ENCODE measurements at regions not wholly inside any gene's neighbourhood (a gene's known extent, or its start where the extent isn't known, plus 50 kb on each side); places are given as distances from the start of the nearest gene placed in this dataset.

DNA sequence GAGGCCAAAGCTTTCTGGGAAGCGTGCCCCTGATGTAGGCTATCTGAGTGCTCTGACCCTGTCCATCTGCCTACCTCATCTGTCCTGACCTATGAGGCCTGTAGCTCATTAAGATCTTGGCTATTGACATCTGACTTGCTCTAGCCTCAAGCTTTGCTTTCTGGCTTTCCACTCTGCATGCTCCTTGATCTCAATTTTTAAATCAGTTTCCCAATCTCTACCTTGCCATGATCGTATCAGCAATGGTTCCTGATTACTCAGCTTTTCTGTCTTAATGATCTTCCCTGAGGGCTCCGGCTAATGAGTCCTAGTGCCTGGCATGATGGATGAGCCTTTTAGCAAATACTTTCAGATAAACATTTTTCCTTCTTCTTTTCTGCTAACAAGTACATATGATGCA, 262.0 kb downstream of the NDFIP2 start:
- H3K27ac Mint-ChIP-seq: no peak overlapping the region
- H3K9me3 Mint-ChIP-seq: peaks cover 0 to 1% (median 0%) of the 10 kb centered on the region in 7 donors
- H3K27me3 Mint-ChIP-seq: peaks cover 0 to 7% (median 0%) of the 10 kb centered on the region in 3 donors
- ATAC-seq (ENCODE audit: low read depth in 2 of 2) (no peak), DNase-seq (no peak)
- no peaks in the 10 kb centered on the region for H3K36me3 Mint-ChIP-seq
- H3K4me1 Mint-ChIP-seq: no peaks in the 10 kb centered on the region
- H3K4me3 Mint-ChIP-seq: no peak overlapping the region

DNA sequence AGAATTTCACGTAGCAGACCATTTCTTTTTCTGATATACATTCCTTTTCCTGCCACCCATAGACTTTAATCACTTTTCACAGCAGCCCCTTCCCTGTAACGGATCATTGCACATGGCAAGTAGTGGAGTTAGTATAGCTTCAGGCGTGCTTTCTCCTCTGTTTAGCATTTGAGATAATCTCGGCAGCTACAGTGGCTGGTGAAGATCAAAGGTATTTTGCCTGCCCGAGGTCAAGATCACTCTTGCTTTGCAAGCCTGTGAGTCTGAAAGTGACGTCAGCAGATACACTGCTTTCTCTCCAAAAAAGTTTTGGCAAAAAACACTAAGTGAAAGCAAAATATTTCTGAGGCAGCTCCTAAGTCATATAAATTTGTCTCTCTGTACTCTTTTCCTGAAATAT, 260.0 kb downstream of the NDFIP2 start:
- Mint-ChIP-seq H3K4me3 (no peak overlapping the region), H3K9me3 (peaks cover 0 to 4% (median 0%) of the 10 kb centered on the region in 7 donors), H3K36me3 (no peaks in the 10 kb centered on the region), H3K27ac (no peak overlapping the region), H3K27me3 (peaks cover 0 to 4% (median 0%) of the 10 kb centered on the region in 3 donors), H3K4me1 (no peaks in the 10 kb centered on the region)
- DNase-seq: no peak
- ATAC-seq (ENCODE audit: low read depth in 2 of 2): no peak

DNA sequence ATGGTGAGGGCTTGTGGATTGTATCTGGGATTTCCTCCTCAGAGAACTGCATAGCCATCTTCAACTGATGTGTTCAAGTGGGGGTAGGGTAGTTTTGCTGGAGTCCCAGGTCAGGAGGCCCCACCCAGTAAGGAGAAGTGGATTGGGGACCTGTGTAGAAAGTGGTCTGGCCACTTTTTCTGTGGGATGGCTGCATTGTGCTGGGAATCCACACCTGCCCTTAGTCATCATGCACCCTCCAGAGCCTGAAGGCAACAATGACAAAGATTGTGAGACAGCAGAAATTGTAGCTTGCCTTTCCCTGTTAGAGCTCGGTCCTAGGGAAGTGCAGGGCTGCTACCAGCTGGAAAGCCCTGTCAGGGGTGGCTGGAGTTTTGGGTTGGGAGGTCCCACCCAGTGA, 255.4 kb downstream of the NDFIP2 start:
- no peak for ATAC-seq (ENCODE audit: low read depth in 2 of 2)
- H3K27me3 Mint-ChIP-seq: peaks cover 0 to 8% (median 0%) of the 10 kb centered on the region in 3 donors
- H3K9me3 Mint-ChIP-seq: peaks cover 0 to 15% (median 6%) of the 10 kb centered on the region in 7 donors
- H3K36me3 Mint-ChIP-seq: no peaks in the 10 kb centered on the region
- DNase-seq: no peak
- no peak overlapping the region for H3K4me3 Mint-ChIP-seq
- no peak overlapping the region for H3K27ac Mint-ChIP-seq
- no peaks in the 10 kb centered on the region for H3K4me1 Mint-ChIP-seq

DNA sequence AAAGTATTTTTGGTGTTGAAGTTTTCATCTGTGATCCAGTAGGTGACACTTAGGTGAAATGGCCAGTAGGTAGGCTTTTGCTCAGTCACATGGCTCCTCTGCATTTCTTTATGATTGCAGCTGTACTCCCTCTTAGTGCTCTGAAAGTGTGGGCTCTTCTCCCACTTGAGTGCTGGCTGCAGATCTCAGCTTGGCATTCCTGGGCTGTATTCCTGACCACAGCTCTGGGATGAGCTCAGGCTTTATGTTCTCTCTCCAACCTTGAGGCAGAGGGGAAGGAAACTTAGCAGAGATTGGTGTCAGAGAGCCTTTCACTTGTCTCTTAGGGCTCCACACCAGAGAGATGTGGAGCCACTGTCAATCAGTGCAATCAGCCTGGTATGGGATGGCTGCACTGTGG, 254.3 kb downstream of the NDFIP2 start:
- H3K36me3 Mint-ChIP-seq: no peaks in the 10 kb centered on the region
- no peaks in the 10 kb centered on the region for H3K4me1 Mint-ChIP-seq
- no peak for ATAC-seq (ENCODE audit: low read depth in 2 of 2)
- peaks cover 0 to 16% (median 8%) of the 10 kb centered on the region in 7 donors for H3K9me3 Mint-ChIP-seq
- H3K4me3 Mint-ChIP-seq: peak overlapping the region in 1 of 8 donors; percentile 23
- H3K27me3 Mint-ChIP-seq: peaks cover 0 to 8% (median 0%) of the 10 kb centered on the region in 3 donors
- H3K27ac Mint-ChIP-seq: no peak overlapping the region
- DNase-seq: no peak

DNA sequence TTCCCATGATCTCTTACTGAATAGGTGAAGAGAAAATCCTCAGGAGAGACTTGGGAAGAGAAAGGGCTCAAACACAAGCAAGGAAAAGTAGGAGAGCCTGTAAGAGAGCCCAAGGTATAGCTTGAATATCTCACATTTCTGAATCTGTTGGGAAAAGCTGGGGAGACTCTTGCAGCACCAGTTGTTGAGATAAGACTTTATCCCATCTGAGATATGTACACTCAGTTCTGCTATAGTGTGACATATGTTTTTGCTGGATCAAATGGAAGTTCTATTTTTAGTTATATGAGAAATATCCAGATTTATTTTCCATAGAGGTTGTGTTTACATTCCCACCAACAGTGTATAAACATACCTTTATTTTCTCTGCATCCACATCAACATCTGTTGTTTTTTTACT, 246.1 kb downstream of the NDFIP2 start:
- H3K4me3 Mint-ChIP-seq: no peak overlapping the region
- no peak overlapping the region for H3K27ac Mint-ChIP-seq
- H3K27me3 Mint-ChIP-seq: no peaks in the 10 kb centered on the region
- H3K9me3 Mint-ChIP-seq: peaks cover 0 to 13% (median 0%) of the 10 kb centered on the region in 7 donors
- ATAC-seq (ENCODE audit: low read depth in 2 of 2) (no peak), DNase-seq (no peak)
- no peaks in the 10 kb centered on the region for H3K36me3 Mint-ChIP-seq
- H3K4me1 Mint-ChIP-seq: no peaks in the 10 kb centered on the region

DNA sequence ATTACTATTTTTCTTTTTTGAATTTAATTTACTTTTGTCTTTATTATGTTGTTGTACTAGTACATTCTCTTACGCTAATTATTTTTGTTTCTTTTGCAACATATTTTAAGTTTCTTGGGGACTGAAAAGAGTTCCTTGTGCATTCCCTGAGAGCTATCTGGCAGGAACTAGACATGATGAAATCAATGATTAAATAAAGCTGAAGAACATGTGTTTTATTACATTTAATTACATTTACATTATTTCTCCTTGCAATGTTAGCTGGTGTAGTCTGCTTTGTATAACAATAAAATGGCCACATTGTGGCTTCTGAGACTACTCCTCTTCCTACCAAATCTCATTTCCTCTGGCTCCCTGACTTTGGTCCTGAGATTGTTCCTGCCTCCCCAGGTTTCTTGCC, 244.9 kb downstream of the NDFIP2 start:
- Mint-ChIP-seq H3K4me1 (no peaks in the 10 kb centered on the region), H3K27me3 (peaks cover 0 to 2% (median 0%) of the 10 kb centered on the region in 3 donors), H3K36me3 (no peaks in the 10 kb centered on the region), H3K27ac (no peak overlapping the region), H3K9me3 (peaks cover 0 to 8% (median 0%) of the 10 kb centered on the region in 7 donors), H3K4me3 (no peak overlapping the region)
- DNase-seq: no peak
- ATAC-seq (ENCODE audit: low read depth in 2 of 2): no peak

DNA sequence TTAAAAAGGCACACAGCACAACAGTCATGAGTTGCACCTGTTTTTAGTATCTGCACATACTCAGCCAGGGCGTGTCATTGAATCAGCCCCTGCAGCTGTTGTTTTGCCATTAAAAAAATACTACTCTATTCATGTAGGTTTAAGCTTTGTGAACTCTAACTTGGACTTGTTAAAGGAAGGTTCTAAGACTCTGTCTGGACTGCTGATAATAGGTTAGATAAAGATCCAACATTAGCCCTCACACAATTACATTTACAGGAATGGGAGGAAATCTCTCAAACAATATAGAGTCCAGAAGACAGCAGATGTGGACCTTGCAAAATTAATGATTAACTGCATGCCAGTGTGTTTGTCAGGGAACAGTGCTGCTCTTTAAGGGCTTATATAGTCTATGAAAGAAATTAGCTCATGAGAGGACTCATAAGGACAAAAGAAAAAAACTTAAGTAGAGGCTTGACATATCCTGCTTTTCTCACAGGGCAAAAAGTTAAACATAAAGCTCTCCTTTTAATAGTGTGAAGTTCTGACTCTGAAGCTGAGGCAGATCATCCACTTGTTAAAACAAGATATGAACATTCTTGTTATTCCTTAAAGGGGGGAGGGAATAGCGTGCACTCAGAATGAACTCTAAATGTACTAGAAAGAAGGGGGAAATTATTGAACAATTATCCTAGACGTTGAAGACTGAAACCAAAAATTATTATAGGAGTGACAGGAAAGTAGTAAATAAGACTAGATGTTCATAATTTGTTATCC, 243.6 kb downstream of the NDFIP2 start:
- peaks cover 0 to 3% (median 0%) of the 10 kb centered on the region in 3 donors for H3K27me3 Mint-ChIP-seq
- no peak overlapping the region for H3K4me3 Mint-ChIP-seq
- no peak overlapping the region for H3K27ac Mint-ChIP-seq
- ATAC-seq (ENCODE audit: low read depth in 2 of 2) (no peak), DNase-seq (no peak)
- H3K9me3 Mint-ChIP-seq: peaks cover 0 to 3% (median 0%) of the 10 kb centered on the region in 7 donors
- H3K36me3 Mint-ChIP-seq: no peaks in the 10 kb centered on the region
- no peaks in the 10 kb centered on the region for H3K4me1 Mint-ChIP-seq

DNA sequence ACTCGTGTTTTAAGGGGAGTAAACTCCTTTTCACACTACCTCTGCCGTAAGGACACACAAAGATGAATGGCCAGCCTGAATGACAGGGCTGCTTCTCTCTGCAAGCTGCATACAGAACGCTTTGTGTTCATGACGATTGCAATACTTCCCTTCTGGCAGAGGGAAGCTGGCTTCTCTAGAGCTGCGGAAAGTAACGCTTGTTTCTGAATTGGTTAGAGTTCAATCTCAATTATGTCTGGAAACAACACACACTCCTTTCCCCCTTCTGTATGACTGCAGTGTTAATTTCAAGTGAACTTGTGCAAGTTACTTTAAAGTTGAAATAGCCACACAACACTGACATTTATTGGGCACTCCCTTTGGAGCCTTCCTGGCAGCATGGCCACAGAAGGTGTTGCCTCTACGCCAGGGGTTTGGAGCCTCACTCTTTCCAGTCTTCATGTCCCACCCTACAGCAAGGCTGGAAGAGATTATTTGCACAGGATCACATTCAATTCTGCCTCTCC, 242.6 kb downstream of the NDFIP2 start:
- no peak overlapping the region for H3K27ac Mint-ChIP-seq
- H3K4me3 Mint-ChIP-seq: no peak overlapping the region
- ATAC-seq (ENCODE audit: low read depth in 2 of 2) (no peak), DNase-seq (no peak)
- H3K4me1 Mint-ChIP-seq: no peaks in the 10 kb centered on the region
- no peaks in the 10 kb centered on the region for H3K36me3 Mint-ChIP-seq
- peaks cover 0 to 3% (median 0%) of the 10 kb centered on the region in 3 donors for H3K27me3 Mint-ChIP-seq
- peaks cover 0 to 3% (median 2%) of the 10 kb centered on the region in 7 donors for H3K9me3 Mint-ChIP-seq

DNA sequence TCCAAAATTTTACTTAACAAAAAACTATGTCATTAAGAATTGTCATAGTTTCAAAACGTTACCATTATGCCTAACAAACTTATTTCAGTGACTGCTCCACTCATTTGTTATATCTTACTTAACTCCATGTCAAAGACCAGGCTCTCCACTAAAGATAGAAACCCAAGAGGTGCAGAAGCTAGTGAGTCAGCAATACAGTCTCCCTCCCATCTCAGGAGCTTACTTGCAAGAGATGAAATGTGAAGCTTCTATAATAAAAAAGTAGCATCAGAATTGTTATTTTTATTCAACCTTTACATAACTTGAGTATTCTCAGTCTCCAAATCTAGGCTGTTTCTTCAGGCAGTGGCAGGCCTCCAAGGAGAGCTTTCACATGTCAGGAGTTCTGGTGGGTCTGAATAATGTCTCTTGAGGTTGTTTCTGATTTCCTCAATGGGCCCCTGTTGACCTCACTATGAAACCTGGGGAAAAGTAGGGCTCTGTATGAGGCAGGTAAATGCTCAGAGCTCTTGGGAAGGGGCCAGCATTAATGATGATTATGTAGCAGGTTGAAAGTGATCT, 242.0 kb downstream of the NDFIP2 start:
- no peak for DNase-seq
- Mint-ChIP-seq H3K36me3 (no peaks in the 10 kb centered on the region), H3K4me1 (no peaks in the 10 kb centered on the region), H3K27me3 (peaks cover 0 to 3% (median 0%) of the 10 kb centered on the region in 3 donors), H3K27ac (no peak overlapping the region), H3K4me3 (no peak overlapping the region), H3K9me3 (peaks cover 2 to 10% (median 5%) of the 10 kb centered on the region in 7 donors)
- no peak for ATAC-seq (ENCODE audit: low read depth in 2 of 2)

DNA sequence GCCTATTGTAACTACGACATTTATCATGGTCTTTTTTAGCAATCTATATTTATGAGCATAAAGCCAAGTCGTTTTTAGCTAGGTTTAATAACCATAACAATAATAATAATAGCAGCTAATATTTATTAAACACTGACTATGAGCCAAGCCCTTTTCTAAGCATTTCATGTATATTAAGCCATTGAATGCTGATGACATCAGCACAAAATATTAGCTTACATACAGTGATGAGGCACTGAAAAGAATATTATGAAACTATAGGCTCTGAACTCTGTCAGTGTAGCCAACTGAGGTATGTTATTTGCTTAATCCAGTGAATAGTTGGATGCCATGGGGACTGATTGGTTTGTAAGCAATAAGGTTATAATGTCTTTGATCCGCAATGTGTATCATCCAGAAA, 235.2 kb downstream of the NDFIP2 start:
- ATAC-seq (ENCODE audit: low read depth in 2 of 2): no peak
- Mint-ChIP-seq H3K27me3 (peaks cover 5 to 8% (median 7%) of the 10 kb centered on the region in 3 donors), H3K4me3 (no peak overlapping the region), H3K9me3 (peaks cover 2 to 10% (median 6%) of the 10 kb centered on the region in 7 donors), H3K27ac (no peak overlapping the region), H3K36me3 (no peaks in the 10 kb centered on the region), H3K4me1 (no peaks in the 10 kb centered on the region)
- DNase-seq: no peak

DNA sequence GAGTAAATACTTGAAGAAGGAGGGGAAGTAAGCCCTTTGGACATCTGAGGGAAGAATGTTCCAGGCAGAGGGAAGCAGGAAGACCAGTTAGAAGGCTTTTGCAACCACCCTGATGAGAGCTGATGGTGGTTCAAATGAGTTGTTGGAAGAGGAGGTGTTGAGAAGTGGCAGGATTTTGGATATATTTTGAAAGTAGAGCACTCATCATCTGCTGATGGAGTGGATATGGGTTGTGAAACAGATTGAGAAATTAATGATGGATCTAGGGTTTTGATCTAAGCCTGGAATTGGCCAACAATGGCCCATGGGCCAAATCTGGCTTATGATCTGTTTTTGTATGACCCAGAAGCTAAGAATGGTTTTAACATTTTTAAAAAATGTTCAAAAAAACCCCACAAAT, 230.7 kb downstream of the NDFIP2 start:
- Mint-ChIP-seq H3K4me3 (no peak overlapping the region), H3K36me3 (no peaks in the 10 kb centered on the region), H3K9me3 (peaks cover 0 to 5% (median 0%) of the 10 kb centered on the region in 7 donors), H3K27ac (no peak overlapping the region), H3K27me3 (peaks cover 4 to 10% (median 6%) of the 10 kb centered on the region in 3 donors), H3K4me1 (no peaks in the 10 kb centered on the region)
- no peak for DNase-seq
- no peak for ATAC-seq (ENCODE audit: low read depth in 2 of 2)

DNA sequence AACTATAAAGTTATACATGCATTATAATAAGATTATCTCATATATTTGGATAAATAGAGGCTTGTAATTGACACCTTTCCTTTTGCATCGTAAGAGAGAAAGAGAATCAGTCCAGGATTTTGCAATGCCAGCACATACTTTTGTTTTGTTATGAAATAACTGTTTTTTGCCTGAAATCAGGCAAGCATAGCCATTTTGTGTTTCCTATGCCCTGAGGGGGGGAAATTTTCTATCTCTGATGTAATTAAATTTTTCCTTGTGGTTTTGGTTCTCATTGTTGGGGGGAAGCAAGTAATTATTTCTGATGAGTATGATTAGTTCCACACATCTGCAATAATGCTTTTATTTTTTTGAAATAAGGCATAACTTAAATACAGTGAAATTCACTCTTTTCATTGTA, 229.4 kb downstream of the NDFIP2 start:
- no peak for ATAC-seq (ENCODE audit: low read depth in 2 of 2)
- peaks cover 0 to 5% (median 0%) of the 10 kb centered on the region in 7 donors for H3K9me3 Mint-ChIP-seq
- H3K27ac Mint-ChIP-seq: no peak overlapping the region
- no peak overlapping the region for H3K4me3 Mint-ChIP-seq
- no peak for DNase-seq
- H3K36me3 Mint-ChIP-seq: no peaks in the 10 kb centered on the region
- H3K4me1 Mint-ChIP-seq: no peaks in the 10 kb centered on the region
- peaks cover 4 to 10% (median 6%) of the 10 kb centered on the region in 3 donors for H3K27me3 Mint-ChIP-seq

DNA sequence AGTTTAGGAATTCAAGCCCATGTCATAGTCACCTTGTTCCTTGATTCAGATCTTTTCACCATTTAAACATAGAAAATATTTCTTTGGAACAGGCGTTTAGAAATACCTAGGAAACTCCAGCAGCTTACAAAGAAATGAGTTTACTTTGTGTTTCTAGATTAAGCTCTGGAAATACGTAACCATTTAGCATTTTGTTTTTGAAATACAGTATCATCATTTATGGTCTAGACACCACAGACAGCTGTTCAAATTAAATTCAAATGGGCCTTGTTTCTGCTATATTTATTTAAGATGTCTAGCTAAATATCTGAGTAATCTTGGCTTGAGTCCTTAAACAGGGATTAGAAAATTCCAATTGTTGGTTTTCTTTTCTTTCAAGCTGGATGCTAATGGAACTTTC, 228.5 kb downstream of the NDFIP2 start:
- Mint-ChIP-seq H3K36me3 (no peaks in the 10 kb centered on the region), H3K9me3 (peaks cover 0 to 5% (median 0%) of the 10 kb centered on the region in 7 donors), H3K27ac (no peak overlapping the region), H3K4me1 (no peaks in the 10 kb centered on the region), H3K27me3 (peaks cover 4 to 10% (median 6%) of the 10 kb centered on the region in 3 donors), H3K4me3 (no peak overlapping the region)
- DNase-seq: no peak
- no peak for ATAC-seq (ENCODE audit: low read depth in 2 of 2)

DNA sequence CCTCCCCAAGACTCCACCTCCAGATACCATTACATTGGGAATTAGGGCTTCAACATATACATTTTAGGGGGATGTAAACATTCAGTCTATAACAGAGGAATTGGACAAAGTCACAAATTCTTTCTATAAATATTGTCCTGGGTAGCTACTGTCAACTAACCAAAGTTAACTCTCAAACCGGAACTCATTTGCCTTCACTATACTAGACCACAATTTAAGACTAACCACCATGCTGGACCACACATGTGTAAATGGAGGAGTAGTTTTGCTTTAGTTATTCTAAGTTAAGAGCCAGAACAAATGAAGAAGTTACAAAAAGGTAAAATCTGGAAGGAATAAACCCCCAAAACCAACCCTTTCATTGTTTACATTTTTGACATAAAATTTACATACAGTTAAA, 222.8 kb downstream of the NDFIP2 start:
- no peak overlapping the region for H3K27ac Mint-ChIP-seq
- ATAC-seq (ENCODE audit: low read depth in 2 of 2): no peak
- H3K9me3 Mint-ChIP-seq: peaks cover 0 to 8% (median 0%) of the 10 kb centered on the region in 7 donors
- no peaks in the 10 kb centered on the region for H3K27me3 Mint-ChIP-seq
- DNase-seq: no peak
- H3K4me3 Mint-ChIP-seq: no peak overlapping the region
- no peaks in the 10 kb centered on the region for H3K36me3 Mint-ChIP-seq
- no peaks in the 10 kb centered on the region for H3K4me1 Mint-ChIP-seq
